Colon (tissue), 2 donors: ENCODE measurements at regions not wholly inside any gene's neighbourhood (a gene's known extent, or its start where the extent isn't known, plus 50 kb on each side); places are given as distances from the start of the nearest gene placed in this dataset.

Experiments
- FAIRE-seq: peaks from 2 replicates; lab custom pipeline; 2012; peaks lifted over from hg19 to GRCh38; lab: Jason Lieb, UNC
- donor health status: control.
- donor health status: control.

- no peak for FAIRE-seq
Measured at GRCh38 chr1:29832936-29833335, 596.6 kb downstream of the PTPRU start.

- no peak for FAIRE-seq
Measured at GRCh38 chr1:29832471-29832870, 596.1 kb downstream of the PTPRU start.

GRCh38 chr1:29831500-29832117, 595.3 kb downstream of the PTPRU start:
- no peak for FAIRE-seq

- no peak for FAIRE-seq
Measured at GRCh38 chr1:29830916-29831315, 594.6 kb downstream of the PTPRU start.

- FAIRE-seq = no peak
Measured at GRCh38 chr1:29830383-29830782, 594.1 kb downstream of the PTPRU start.

GRCh38 chr1:29829448-29830344, 593.4 kb downstream of the PTPRU start:
- no peak for FAIRE-seq

GRCh38 chr1:29828526-29829447, 592.5 kb downstream of the PTPRU start:
- no peak for FAIRE-seq

GRCh38 chr1:29827801-29828525, 591.6 kb downstream of the PTPRU start:
- FAIRE-seq = no peak

GRCh38 chr1:29827237-29827750, 591.0 kb downstream of the PTPRU start:
- FAIRE-seq = no peak

- FAIRE-seq = no peak
Measured at GRCh38 chr1:29826646-29827045, 590.3 kb downstream of the PTPRU start.

GRCh38 chr1:29825941-29826415, 589.7 kb downstream of the PTPRU start:
- FAIRE-seq = no peak

- no peak for FAIRE-seq
Measured at GRCh38 chr1:29825274-29825940, 589.1 kb downstream of the PTPRU start.

- FAIRE-seq = no peak
Measured at GRCh38 chr1:29824511-29825273, 588.4 kb downstream of the PTPRU start.

- FAIRE-seq = no peak
Measured at GRCh38 chr1:29824025-29824424, 587.7 kb downstream of the PTPRU start.

GRCh38 chr1:29823561-29823960, 587.2 kb downstream of the PTPRU start:
- no peak for FAIRE-seq

- no peak for FAIRE-seq
Measured at GRCh38 chr1:29821605-29822004, 585.3 kb downstream of the PTPRU start.

- no peak for FAIRE-seq
Measured at GRCh38 chr1:29820401-29820800, 584.1 kb downstream of the PTPRU start.

GRCh38 chr1:29812408-29813135, 576.2 kb downstream of the PTPRU start:
- no peak for FAIRE-seq

GRCh38 chr1:29811727-29812407, 575.5 kb downstream of the PTPRU start:
- no peak for FAIRE-seq
